NCI-H1694 treated with DMSO at 0.1 percent for 48 hours (cell line): ENCODE measurements at regions not wholly inside any gene's neighbourhood (a gene's known extent, or its start where the extent isn't known, plus 50 kb on each side); places are given as distances from the start of the nearest gene placed in this dataset.
A peak's percentile ranks its signal among the peaks of the same experiment; 100 is the strongest.

Source experiments
- DNase-seq: peaks from one replicate; lab custom pipeline; 2025; lab: John Stamatoyannopoulos, UW

DNA sequence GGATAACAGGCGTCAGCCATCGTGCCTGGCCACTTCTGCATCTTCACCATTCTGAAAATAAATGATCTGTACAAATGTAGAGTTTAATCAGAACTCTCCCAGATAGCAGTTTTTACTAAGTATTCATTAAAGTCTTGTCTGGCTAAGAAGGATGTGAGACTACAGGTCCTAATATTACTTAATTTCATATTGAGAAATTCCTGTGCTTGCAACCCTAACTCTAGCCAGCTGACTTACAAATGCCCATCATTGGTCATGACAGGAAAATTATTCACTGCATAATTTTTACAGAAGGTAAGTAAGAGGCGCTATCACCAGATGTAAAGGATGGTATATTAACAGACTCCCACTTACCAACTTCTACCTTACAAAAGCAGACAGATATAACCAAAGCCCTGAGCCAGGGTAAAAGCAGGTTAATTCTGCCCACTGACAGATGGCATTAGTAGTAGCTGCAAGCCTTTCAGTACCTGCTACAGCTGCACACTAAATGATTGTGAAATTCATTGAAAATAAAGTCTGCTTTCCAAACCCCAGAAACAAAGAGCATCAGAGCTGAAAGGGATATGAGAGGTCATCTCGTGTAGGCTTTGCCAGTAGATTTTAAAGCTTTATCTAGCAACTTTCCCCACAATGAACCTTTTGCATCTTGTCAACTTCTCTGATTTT, 55.9 kb upstream of the FOXN2 start:
- peak; percentile 86 for DNase-seq

DNA sequence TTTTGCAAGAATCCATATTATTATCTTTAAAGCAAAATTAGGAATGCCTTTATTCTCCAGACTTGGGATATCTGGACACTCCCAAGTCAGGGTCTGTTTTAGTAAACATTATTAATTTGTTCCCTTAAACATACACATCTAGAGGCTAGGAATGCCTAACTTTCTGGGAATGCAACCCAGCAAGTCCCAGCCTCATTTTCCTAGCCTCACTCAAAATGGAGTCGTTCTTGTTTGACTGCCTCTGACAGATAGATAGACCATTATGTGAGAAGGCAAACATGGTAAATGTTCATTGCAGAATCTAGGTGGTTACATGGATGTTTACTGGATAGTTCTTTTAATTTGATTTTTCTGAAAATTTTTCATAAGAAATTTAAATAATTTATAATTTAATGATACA, 54.7 kb upstream of the FOXN2 start:
- DNase-seq, result no peak

DNA sequence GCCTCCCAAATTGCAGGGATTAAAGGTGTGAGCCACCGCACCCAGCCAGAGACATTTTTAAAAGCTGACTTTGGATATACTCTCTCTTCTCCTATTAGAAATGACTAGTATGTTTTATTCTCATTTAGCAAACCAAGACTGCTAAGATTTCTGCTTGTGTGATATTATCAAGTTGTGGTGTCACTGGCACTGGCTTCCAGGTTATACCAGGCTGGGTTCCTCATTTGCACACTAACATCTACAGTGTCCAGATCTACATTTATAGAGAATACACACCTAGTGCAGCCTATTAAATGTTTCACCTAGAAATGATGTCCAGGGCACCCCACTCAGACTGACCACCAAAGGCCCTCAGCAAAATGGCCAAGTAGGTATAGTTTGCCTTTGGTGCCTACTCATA, 49.9 kb upstream of the FOXN2 start:
- DNase-seq, result no peak
